ENCODE measurements at regions not wholly inside any gene's neighbourhood (a gene's known extent, or its start where the extent isn't known, plus 50 kb on each side); places are given as distances from the start of the nearest gene placed in this dataset.

DNA sequence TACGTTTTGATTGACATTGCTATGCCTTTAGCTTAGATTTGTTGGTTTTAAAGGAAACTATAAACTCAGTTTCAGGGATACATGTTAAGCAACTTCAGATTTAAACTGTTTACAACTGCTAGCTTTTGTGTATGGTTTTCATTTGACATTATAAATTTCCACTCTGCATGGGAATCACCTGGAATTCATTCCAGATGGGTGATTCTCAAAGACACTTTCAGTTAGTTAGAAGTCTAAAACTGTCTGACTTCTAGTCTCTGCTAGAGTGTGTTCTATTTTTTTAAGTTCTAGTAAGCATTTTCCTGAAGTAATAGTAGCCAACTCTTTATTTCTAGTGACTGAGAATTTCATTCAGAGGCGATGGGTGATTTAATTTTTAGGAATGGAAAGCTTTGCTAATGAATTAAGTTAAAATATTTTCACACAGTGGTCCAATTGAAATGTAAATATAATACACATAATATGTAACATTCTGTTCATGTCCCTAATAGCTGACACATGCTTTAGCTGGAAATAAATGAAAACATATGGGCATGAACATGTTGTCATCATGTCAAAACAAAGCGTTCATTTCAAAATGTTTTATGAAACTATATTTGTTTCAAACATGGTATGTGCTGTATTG lies 58.3 kb upstream of the CSNK1A1L start:
- no peak for TF ChIP-seq BHLHE40 (IDR thresholded peaks at IDR 0.05; ENCODE audit: borderline replicate concordance)
- no peak for TF ChIP-seq FOXM1 (IDR thresholded peaks at IDR 0.05; ENCODE audit: borderline replicate concordance)
- TF ChIP-seq SUZ12 (IDR thresholded peaks at IDR 0.05) = no peak
- no peak for TF ChIP-seq HDGF (IDR thresholded peaks at IDR 0.05; ENCODE audit: borderline replicate concordance)
- TF ChIP-seq FOXK2 (IDR thresholded peaks at IDR 0.05) = no peak
- no peak for TF ChIP-seq TARDBP (IDR thresholded peaks at IDR 0.05)
- no peak for TF ChIP-seq NFRKB (IDR thresholded peaks at IDR 0.05)

Measured in HEK293T (cell line).